ENCODE measurements at regions not wholly inside any gene's neighbourhood (a gene's known extent, or its start where the extent isn't known, plus 50 kb on each side); places are given as distances from the start of the nearest gene placed in this dataset.
A peak's percentile ranks its signal among the peaks of the same experiment; 100 is the strongest.

DNA sequence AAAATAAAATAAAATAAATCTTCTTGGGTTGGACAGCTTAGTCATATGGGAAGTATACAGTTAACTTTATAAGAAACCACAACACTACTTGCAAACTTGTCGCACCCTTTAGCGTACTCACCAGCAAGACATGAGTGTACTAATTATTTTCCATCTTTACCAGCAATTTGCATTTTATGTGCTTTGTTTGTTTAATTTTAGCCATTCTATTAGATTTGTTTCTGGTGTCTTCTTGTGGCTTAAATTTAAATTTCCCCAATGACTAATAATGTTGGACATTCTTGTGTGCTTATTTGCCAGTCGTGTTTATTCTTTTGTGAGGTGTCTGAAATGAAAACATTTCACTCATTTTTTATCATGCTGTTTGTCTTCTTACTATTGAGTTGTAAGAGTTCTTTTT lies 1172.2 kb upstream of the CITED2 start:
- Histone ChIP-seq H3K4me1 (peaks cover 16% of the 10 kb centered on the region), H3K36me3 (replicated peaks) (no peaks in the 10 kb centered on the region), H3K4me3 (no peak overlapping the region), H3K9me3 (no peaks in the 10 kb centered on the region), H3K27me3 (ENCODE audit: low read depth) (no peaks in the 10 kb centered on the region)
- no peak for DNase-seq (ENCODE audit: low spot score in 2 of 2)
- in situ Hi-C loops (cut with MboI; ENCODE audit: low sequenced_read_pairs), result no loop called here

DNA sequence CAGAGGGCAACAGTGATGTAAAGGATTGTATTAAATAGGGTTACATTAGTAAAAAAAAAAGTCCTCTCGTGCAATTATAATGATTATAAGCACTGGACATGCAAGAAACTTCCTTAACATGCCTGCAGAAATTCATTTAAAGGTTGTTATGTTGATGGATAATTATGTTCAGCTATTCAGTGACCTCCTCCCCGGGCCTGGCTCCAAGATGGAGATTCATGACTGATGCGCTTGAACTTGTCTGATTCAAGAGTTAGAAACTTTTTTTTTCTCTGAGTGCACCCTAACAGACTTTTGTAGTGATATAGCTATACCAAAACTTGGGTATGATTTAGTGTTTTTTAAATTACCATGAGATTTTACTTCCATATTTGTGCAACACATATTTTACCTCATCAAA lies 1170.0 kb upstream of the CITED2 start:
- Histone ChIP-seq H3K4me1 (peaks cover 25% of the 10 kb centered on the region), H3K9me3 (no peaks in the 10 kb centered on the region), H3K4me3 (no peak overlapping the region), H3K36me3 (replicated peaks) (no peaks in the 10 kb centered on the region), H3K27me3 (ENCODE audit: low read depth) (no peaks in the 10 kb centered on the region)
- no peak for DNase-seq (ENCODE audit: low spot score in 2 of 2)
- in situ Hi-C loops (cut with MboI; ENCODE audit: low sequenced_read_pairs), result no loop called here

GRCh38 chr6:140542863-140543262 lies 1168.4 kb upstream of the CITED2 start:
- no peaks in the 10 kb centered on the region for H3K27me3 ChIP-seq (ENCODE audit: low read depth)
- H3K36me3 ChIP-seq (replicated peaks), result no peaks in the 10 kb centered on the region
- in situ Hi-C loops (cut with MboI; ENCODE audit: low sequenced_read_pairs), result no loop called here
- H3K4me3 ChIP-seq, result no peak overlapping the region
- no peaks in the 10 kb centered on the region for H3K9me3 ChIP-seq
- no peak for DNase-seq (ENCODE audit: low spot score in 2 of 2)
- peaks cover 40% of the 10 kb centered on the region for H3K4me1 ChIP-seq

- H3K27me3 ChIP-seq (ENCODE audit: low read depth), result no peaks in the 10 kb centered on the region
- in situ Hi-C loops (cut with MboI; ENCODE audit: low sequenced_read_pairs), result no loop called here
- H3K4me1 ChIP-seq, result peaks cover 48% of the 10 kb centered on the region
- DNase-seq (ENCODE audit: low spot score in 2 of 2), result peak; percentile 11 to 86
- H3K9me3 ChIP-seq, result no peaks in the 10 kb centered on the region
- no peak overlapping the region for H3K4me3 ChIP-seq
- no peaks in the 10 kb centered on the region for H3K36me3 ChIP-seq (replicated peaks)
These were observed 1166.8 kb upstream of the CITED2 start for GRCh38 chr6:140541288-140541687.

- in situ Hi-C loops (cut with MboI; ENCODE audit: low sequenced_read_pairs), result no loop called here
- H3K4me3 ChIP-seq, result no peak overlapping the region
- H3K36me3 ChIP-seq (replicated peaks), result no peaks in the 10 kb centered on the region
- H3K27me3 ChIP-seq (ENCODE audit: low read depth), result no peaks in the 10 kb centered on the region
- DNase-seq (ENCODE audit: low spot score in 2 of 2), result no peak
- H3K9me3 ChIP-seq, result no peaks in the 10 kb centered on the region
- peaks cover 48% of the 10 kb centered on the region for H3K4me1 ChIP-seq
These were observed 1166.3 kb upstream of the CITED2 start for GRCh38 chr6:140540743-140541142.

- Histone ChIP-seq H3K27me3 (ENCODE audit: low read depth) (no peaks in the 10 kb centered on the region), H3K9me3 (peaks cover 3% of the 10 kb centered on the region; the same call in 1 of the 2 replicates), H3K4me3 (no peak overlapping the region), H3K36me3 (replicated peaks) (no peaks in the 10 kb centered on the region), H3K4me1 (peaks cover 48% of the 10 kb centered on the region)
- in situ Hi-C loops (cut with MboI; ENCODE audit: low sequenced_read_pairs), result no loop called here
- peak; percentile 15 to 27 for DNase-seq (ENCODE audit: low spot score in 2 of 2)
These were observed 1164.5 kb upstream of the CITED2 start for GRCh38 chr6:140538926-140539325.

DNA sequence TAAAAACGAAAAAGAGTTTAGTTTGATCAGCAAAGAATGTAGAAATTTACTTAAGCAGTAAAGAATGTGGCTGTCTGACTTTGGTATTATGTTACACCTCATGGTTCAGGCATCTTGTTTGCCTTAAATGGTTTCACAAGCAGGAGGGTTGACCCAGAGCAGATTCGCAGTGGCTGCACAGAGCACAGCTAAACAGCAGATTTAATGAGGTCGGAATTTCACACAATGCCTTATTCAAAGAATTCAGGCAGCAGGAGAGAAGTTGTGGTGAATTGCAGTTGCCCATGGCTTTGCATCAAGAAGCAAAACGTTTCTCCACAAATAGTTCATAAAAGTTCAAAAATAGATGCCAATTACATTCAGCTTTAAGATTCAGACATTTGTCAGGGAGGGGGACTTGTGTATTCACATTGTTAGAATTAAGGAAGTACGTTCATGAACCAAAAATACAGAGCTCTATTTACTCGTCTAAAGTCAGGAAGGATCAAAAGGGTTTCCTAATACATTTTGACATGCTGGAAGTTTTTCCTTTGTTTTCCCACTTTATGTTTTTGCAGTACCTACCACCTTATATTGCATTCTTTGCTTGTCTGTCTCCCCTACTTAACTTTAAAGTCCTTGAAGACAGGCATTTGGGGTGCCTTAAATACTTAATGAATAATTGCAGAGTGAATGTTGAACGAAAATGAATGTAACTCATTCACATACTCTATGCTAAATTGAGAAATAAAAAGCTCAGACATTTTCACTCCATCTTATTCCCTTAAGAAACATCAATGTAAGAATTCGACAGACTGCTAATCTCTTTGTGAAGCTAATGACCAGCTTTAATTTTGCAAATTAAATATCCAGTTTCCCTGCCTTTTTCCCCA lies 1163.6 kb upstream of the CITED2 start:
- Histone ChIP-seq H3K9me3 (peaks cover 3% of the 10 kb centered on the region; the same call in 1 of the 2 replicates), H3K36me3 (replicated peaks) (no peaks in the 10 kb centered on the region), H3K4me1 (peaks cover 45% of the 10 kb centered on the region), H3K27me3 (ENCODE audit: low read depth) (no peaks in the 10 kb centered on the region), H3K4me3 (no peak overlapping the region)
- peak; percentile 68 to 81 for DNase-seq (ENCODE audit: low spot score in 2 of 2)
- in situ Hi-C loops (cut with MboI; ENCODE audit: low sequenced_read_pairs), result no loop called here

- no peak overlapping the region for H3K4me3 ChIP-seq
- DNase-seq (ENCODE audit: low spot score in 2 of 2), result no peak
- peaks cover 38% of the 10 kb centered on the region for H3K4me1 ChIP-seq
- in situ Hi-C loops (cut with MboI; ENCODE audit: low sequenced_read_pairs), result no loop called here
- no peaks in the 10 kb centered on the region for H3K27me3 ChIP-seq (ENCODE audit: low read depth)
- no peaks in the 10 kb centered on the region for H3K36me3 ChIP-seq (replicated peaks)
- peaks cover 3% of the 10 kb centered on the region; the same call in 1 of the 2 replicates for H3K9me3 ChIP-seq
These were observed 1162.8 kb upstream of the CITED2 start for GRCh38 chr6:140537211-140537610.

DNA sequence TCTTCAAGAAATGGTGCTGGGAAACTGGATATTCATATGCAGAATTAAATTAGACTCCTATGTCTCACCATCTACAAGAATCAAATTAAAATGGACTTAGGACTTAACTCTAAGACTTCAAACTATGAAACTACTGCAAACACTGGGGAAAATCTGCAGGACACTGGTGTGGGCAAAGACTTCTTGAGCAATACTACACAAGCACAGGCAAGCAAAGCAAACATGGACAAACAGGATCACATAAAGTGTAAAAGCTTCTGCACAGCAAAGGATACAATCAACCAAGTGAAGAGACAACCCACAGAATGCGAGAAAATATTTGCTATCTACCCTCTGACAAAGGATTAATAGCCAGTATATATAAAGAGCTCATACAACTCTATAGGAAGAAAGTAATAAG lies 1161.1 kb upstream of the CITED2 start:
- no peak overlapping the region for H3K4me3 ChIP-seq
- no peak for DNase-seq (ENCODE audit: low spot score in 2 of 2)
- no peaks in the 10 kb centered on the region for H3K36me3 ChIP-seq (replicated peaks)
- H3K4me1 ChIP-seq, result peaks cover 25% of the 10 kb centered on the region
- in situ Hi-C loops (cut with MboI; ENCODE audit: low sequenced_read_pairs), result no loop called here
- peaks cover 3% of the 10 kb centered on the region; the same call in 1 of the 2 replicates for H3K9me3 ChIP-seq
- no peaks in the 10 kb centered on the region for H3K27me3 ChIP-seq (ENCODE audit: low read depth)

- Histone ChIP-seq H3K4me3 (no peak overlapping the region), H3K27me3 (ENCODE audit: low read depth) (no peaks in the 10 kb centered on the region), H3K36me3 (replicated peaks) (no peaks in the 10 kb centered on the region), H3K4me1 (peaks cover 15% of the 10 kb centered on the region), H3K9me3 (peaks cover 3% of the 10 kb centered on the region; the same call in 1 of the 2 replicates)
- DNase-seq (ENCODE audit: low spot score in 2 of 2), result no peak
- in situ Hi-C loops (cut with MboI; ENCODE audit: low sequenced_read_pairs), result no loop called here
These were observed 1159.1 kb upstream of the CITED2 start for GRCh38 chr6:140533526-140533925.

DNA sequence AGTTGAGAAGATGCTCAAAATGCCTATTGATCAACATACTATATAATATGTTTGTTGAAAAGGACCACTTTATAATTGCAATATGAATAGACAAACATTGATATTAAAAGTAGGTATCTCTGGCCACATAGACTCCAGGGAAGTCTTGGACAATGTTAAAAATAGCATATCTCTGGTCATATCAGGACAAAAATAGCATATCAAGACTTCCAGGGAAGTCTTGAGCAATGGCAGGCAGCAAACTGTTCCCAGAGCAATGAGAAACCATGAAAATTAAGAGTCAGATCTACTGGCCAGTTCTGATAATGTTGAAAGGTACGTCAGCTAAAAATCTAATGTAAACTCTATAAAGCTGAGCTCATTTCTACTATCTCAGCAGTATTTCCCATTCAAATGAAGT lies 1130.3 kb upstream of the CITED2 start:
- H3K27me3 ChIP-seq (ENCODE audit: low read depth), result no peaks in the 10 kb centered on the region
- DNase-seq (ENCODE audit: low spot score in 2 of 2), result no peak
- no peaks in the 10 kb centered on the region for H3K9me3 ChIP-seq
- no peaks in the 10 kb centered on the region for H3K4me1 ChIP-seq
- in situ Hi-C loops (cut with MboI; ENCODE audit: low sequenced_read_pairs), result no loop called here
- H3K4me3 ChIP-seq, result no peak overlapping the region
- no peaks in the 10 kb centered on the region for H3K36me3 ChIP-seq (replicated peaks)

DNA sequence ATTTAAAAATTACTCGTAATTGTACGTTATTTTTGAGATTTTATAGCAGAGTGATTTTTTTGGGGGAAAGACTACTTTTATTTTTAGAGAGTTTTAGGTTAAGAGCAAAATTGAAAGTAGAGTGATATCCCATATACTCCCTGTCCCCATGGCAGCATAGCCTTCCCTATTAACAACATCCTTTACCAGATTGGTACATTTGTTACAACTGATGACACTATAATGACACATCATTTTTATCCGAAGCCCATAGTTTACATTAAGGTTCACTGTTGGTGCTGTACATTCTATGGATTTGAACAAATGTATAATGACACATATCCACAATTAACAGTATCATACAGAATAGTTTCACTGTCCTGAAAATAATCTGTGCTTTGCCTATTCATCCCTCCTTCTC lies 1126.4 kb upstream of the CITED2 start:
- H3K4me1 ChIP-seq, result no peaks in the 10 kb centered on the region
- no peaks in the 10 kb centered on the region for H3K27me3 ChIP-seq (ENCODE audit: low read depth)
- in situ Hi-C loops (cut with MboI; ENCODE audit: low sequenced_read_pairs), result no loop called here
- no peak for DNase-seq (ENCODE audit: low spot score in 2 of 2)
- no peaks in the 10 kb centered on the region for H3K36me3 ChIP-seq (replicated peaks)
- H3K9me3 ChIP-seq, result no peaks in the 10 kb centered on the region
- H3K4me3 ChIP-seq, result no peak overlapping the region

DNA sequence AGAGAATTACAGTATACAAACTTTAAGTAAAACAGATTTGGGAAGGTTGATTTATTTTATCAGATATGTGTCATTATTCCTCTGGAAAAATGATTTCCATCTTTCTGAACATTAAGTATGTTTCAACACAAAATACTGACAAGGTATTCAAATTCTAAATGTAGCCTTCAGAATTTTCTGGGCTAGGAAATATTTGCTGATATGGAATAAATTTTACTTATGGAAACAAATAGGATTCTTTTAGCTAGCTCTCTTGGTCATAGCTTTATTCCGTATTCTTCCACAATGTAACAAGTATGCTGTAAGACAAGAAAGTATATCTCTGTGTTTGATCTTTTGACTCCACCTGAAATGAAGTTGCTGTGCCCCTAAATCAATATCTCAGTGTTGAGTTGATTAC lies 1125.2 kb upstream of the CITED2 start:
- Histone ChIP-seq H3K27me3 (ENCODE audit: low read depth) (no peaks in the 10 kb centered on the region), H3K9me3 (no peaks in the 10 kb centered on the region), H3K36me3 (replicated peaks) (no peaks in the 10 kb centered on the region), H3K4me3 (no peak overlapping the region), H3K4me1 (no peaks in the 10 kb centered on the region)
- no peak for DNase-seq (ENCODE audit: low spot score in 2 of 2)
- in situ Hi-C loops (cut with MboI; ENCODE audit: low sequenced_read_pairs), result no loop called here

DNA sequence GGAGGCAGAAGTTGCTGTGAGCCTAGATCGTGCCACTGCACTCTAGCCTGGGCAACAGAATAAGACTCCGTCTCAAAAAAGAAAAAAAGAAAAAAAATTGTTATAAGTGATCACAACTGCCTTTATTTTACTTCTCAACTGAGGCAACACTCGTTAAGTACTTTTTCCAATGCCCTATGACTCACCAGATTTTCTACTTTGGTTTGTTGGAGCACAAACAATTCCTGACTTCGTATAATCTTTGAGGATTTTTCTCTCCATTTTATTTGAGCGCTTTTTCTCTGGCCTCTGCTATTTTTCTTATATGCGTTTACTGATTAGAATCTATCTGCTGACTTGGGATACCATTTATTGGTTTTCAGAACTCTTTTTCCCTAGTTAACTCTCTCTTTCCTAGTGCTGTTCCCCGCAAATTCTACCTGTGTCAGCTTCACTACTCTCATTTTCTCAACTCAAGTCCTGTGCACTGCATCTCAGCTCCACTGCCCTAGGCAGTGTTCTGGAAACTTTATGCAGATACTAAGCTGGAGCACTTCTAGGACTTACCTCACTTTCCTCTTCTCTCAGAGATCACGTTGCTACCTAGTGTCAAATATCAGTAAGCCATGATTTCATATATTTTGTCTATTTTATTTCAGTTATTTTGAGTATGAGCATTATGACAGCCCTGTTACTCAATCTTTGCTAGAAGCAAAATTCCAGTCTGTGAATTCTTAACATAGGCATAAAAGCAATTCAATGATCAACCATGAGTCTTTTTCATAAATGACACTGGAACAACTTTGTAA lies 1120.1 kb upstream of the CITED2 start:
- in situ Hi-C loops (cut with MboI; ENCODE audit: low sequenced_read_pairs), result no loop called here
- no peaks in the 10 kb centered on the region for H3K27me3 ChIP-seq (ENCODE audit: low read depth)
- H3K4me3 ChIP-seq, result no peak overlapping the region
- H3K9me3 ChIP-seq, result no peaks in the 10 kb centered on the region
- H3K4me1 ChIP-seq, result no peaks in the 10 kb centered on the region
- H3K36me3 ChIP-seq (replicated peaks), result no peaks in the 10 kb centered on the region
- DNase-seq (ENCODE audit: low spot score in 2 of 2), result no peak
